Panc1 (cell line): ENCODE measurements at regions not wholly inside any gene's neighbourhood (a gene's known extent, or its start where the extent isn't known, plus 50 kb on each side); places are given as distances from the start of the nearest gene placed in this dataset.

Source experiments
- ATAC-seq: fragments of 200-7000 bp; cut with Tn5 transposase; 2 replicates; pipeline ENCODE4 v1.9.1; 2020; ENCODE audit warnings: mild to moderate bottlenecking, moderate library complexity
- BruUV-seq: library from RNA; stranded (reverse); fragments of 400-500 nt; replicated peaks from 2 replicates; lab custom pipeline; 2021; lab: Mats Ljungman, UMichigan
- CTCF ChIA-PET: fragments of 300-600 bp; sonication (Branson Sonifier 250); formaldehyde crosslinking; loops from one replicate; lab custom pipeline; 2022; ENCODE audit warnings: antibody characterized with exemption; lab: Charles Lee
- POLR2A ChIA-PET: fragments of 300-600 bp; sonication (Branson Sonifier 250); formaldehyde crosslinking; loops from one replicate; lab custom pipeline; 2022; ENCODE audit warnings: antibody characterized with exemption; lab: Charles Lee
- DNase-seq: peaks from one replicate; pipeline ENCODE4 v3.0.0-alpha.2; 2010; ENCODE audit warnings: low read depth, low spot score
- H3K27ac ChIP-seq: 2 replicates; pipeline ENCODE4 v1.5.1; 2011; ENCODE audit warnings: mild to moderate bottlenecking, low read length, inconsistent platforms
- H3K27me3 ChIP-seq: fragments of 200-500 bp; sonication (Bioruptor generic); 2 replicates; pipeline ENCODE4 v1.6.0; 2014; ENCODE audit warnings: low read length, inconsistent platforms; ENCODE audit not compliant: control insufficient read depth, insufficient read depth
- H3K36me3 ChIP-seq: fragments of 200-500 bp; sonication (Bioruptor generic); 2 replicates; pipeline ENCODE4 v1.5.1; 2014; ENCODE audit warnings: inconsistent platforms, mild to moderate bottlenecking, low read length, moderate library complexity; ENCODE audit not compliant: control insufficient read depth, insufficient read depth
- H3K4me1 ChIP-seq: 2 replicates; pipeline ENCODE4 v1.5.1; 2011; ENCODE audit warnings: inconsistent platforms, mild to moderate bottlenecking, low read length, moderate library complexity; ENCODE audit not compliant: control insufficient read depth, insufficient read depth
- H3K4me3 ChIP-seq, 2 experiments: 2 replicates each; pipeline ENCODE4 v1.5.1; 2011 to 2012; ENCODE audit warnings: low read depth in 2 of 2, low read length in 2 of 2, mild to moderate bottlenecking in 2 of 2, inconsistent platforms in 1 of 2, moderate library complexity in 1 of 2
- H3K9me3 ChIP-seq: fragments of 200-500 bp; sonication (Bioruptor generic); 2 replicates; pipeline ENCODE4 v1.5.1; 2014; ENCODE audit warnings: low read depth, mild to moderate bottlenecking, inconsistent platforms, low read length, moderate library complexity; ENCODE audit not compliant: control insufficient read depth, insufficient read depth
- CTCF ChIP-seq: fragments of 450-650 bp; IDR thresholded peaks from 2 replicates; pipeline ENCODE4 v1.5.1; 2017; ENCODE audit warnings: mild to moderate bottlenecking
- POLR2AphosphoS5 ChIP-seq: IDR thresholded peaks from 2 replicates; pipeline ENCODE4 v1.6.1; 2012; ENCODE audit warnings: mild to moderate bottlenecking, low read depth, low read length, moderate library complexity
- REST ChIP-seq, 2 experiments: IDR thresholded peaks; 2 replicates each; pipeline ENCODE4 v1.6.1; 2011 to 2012; ENCODE audit warnings: low read depth in 2 of 2, control low read depth in 1 of 2, low read length in 1 of 2, mild to moderate bottlenecking in 1 of 2, moderate library complexity in 1 of 2; ENCODE audit not compliant: insufficient read depth in 1 of 2
- SIN3A ChIP-seq: IDR thresholded peaks from 2 replicates; pipeline ENCODE4 v1.6.1; 2012; ENCODE audit warnings: low read depth, mild to moderate bottlenecking, low read length, moderate library complexity, borderline replicate concordance; ENCODE audit not compliant: insufficient read depth
- TCF7L2 ChIP-seq: IDR thresholded peaks from 2 replicates; pipeline ENCODE4 v1.6.1; 2011; ENCODE audit warnings: mild to moderate bottlenecking, low read depth, low read length, inconsistent platforms
- in situ Hi-C: cut with HindIII; loops from 2 replicates; pipeline ENCODE4 v1.10.0; 2016; ENCODE audit warnings: low sequenced_read_pairs, low pct_unique_long_range_greater_than_20kb
- intact Hi-C: fragments of 100-400 bp; cut with micrococcal nuclease; formaldehyde crosslinking; loops from one replicate; pipeline ENCODE4 v1.10.0; 2022; ENCODE audit not compliant: unreplicated experiment

GRCh38 chr5:15008476-15008875 is 136.9 kb upstream of the ANKH start:
- BruUV-seq, result no TSS peak
- POLR2A ChIA-PET, result no interaction called here
- in situ Hi-C loops, result no loop called here
- DNase-seq (peak; percentile 95), ATAC-seq (peak; percentile 98)
- CTCF ChIA-PET, result no interaction called here
- peak; percentile 58; the same call in 1 of the 2 replicates for TF ChIP-seq POLR2AphosphoS5
- 0 out of 2 replicates have a peak, but pooled peaks have one; percentile 45 for TF ChIP-seq SIN3A
- no peak for TF ChIP-seq TCF7L2
- TF ChIP-seq CTCF, result no peak
- H3K9me3 ChIP-seq, result no peaks in the 10 kb centered on the region
- peaks cover 15% of the 10 kb centered on the region for H3K4me1 ChIP-seq
- no peaks in the 10 kb centered on the region; the same call in 1 of the 2 replicates for H3K27me3 ChIP-seq
- peak overlapping the region; percentile 68; the same call in 1 of the 2 replicates for H3K27ac ChIP-seq
- no peaks in the 10 kb centered on the region for H3K36me3 ChIP-seq
- H3K4me3 ChIP-seq, result peak overlapping the region in 1 of 2 experiments; percentile 21; a peak in 2 of 4 replicates
- intact Hi-C loops, result no loop called here

- in situ Hi-C loops, result no loop called here
- DNase-seq, result no peak
- ChIA-PET POLR2A (no interaction called here), CTCF (no interaction called here)
- H3K36me3 ChIP-seq, result no peaks in the 10 kb centered on the region
- H3K27ac ChIP-seq, result peak overlapping the region; percentile 68; the same call in 1 of the 2 replicates
- H3K27me3 ChIP-seq, result no peaks in the 10 kb centered on the region; the same call in 1 of the 2 replicates
- ATAC-seq, result no peak
- no peaks in the 10 kb centered on the region for H3K9me3 ChIP-seq
- intact Hi-C loops, result no loop called here
- H3K4me3 ChIP-seq, result no peak overlapping the region
- peaks cover 15% of the 10 kb centered on the region for H3K4me1 ChIP-seq
- TF ChIP-seq REST (IDR thresholded peaks at IDR 0.05; ENCODE audit: insufficient read depth in 1 of 2, low read depth in 2 of 2, low read length in 1 of 2), result no peak
- TF ChIP-seq SIN3A, result no peak
- TF ChIP-seq TCF7L2, result no peak
- no peak for TF ChIP-seq POLR2AphosphoS5
- TF ChIP-seq CTCF, result no peak
- BruUV-seq, result no TSS peak
Observed at GRCh38 chr5:15007646-15008045, 136.1 kb upstream of the ANKH start.
